H1 (cell line): ENCODE measurements at regions not wholly inside any gene's neighbourhood (a gene's known extent, or its start where the extent isn't known, plus 50 kb on each side); places are given as distances from the start of the nearest gene placed in this dataset.
A peak's percentile ranks its signal among the peaks of the same experiment; 100 is the strongest.

Source experiments
- CTCF ChIA-PET: fragments of 300-600 bp; sonication (Branson Sonifier 250); formaldehyde crosslinking; loops from one replicate; lab custom pipeline; 2021; ENCODE audit not compliant: partially characterized antibody; lab: Charles Lee
- POLR2A ChIA-PET: fragments of 300-600 bp; sonication (Branson Sonifier 250); formaldehyde crosslinking; loops from one replicate; lab custom pipeline; 2021; ENCODE audit warnings: inconsistent platforms; ENCODE audit not compliant: partially characterized antibody; lab: Charles Lee
- DNase-seq, 2 experiments: peaks; one replicate each; pipeline versions ENCODE4 v3.0.0 to v3.0.0-alpha.2; 2010 to 2022; ENCODE audit warnings: low spot score in 2 of 2, low read depth in 1 of 2, mixed read lengths in 1 of 2
- FAIRE-seq: peaks from 2 replicates; lab custom pipeline; 2011; peaks lifted over from hg19 to GRCh38; lab: Jason Lieb, UNC
- H2AFZ ChIP-seq: 2 replicates; pipeline ENCODE4 v1.8.1; 2012; ENCODE audit warnings: low read length, inconsistent platforms
- H2AK5ac ChIP-seq: 2 replicates; pipeline ENCODE4 v1.6.1; 2013; ENCODE audit warnings: low read depth, low read length
- H2BK120ac ChIP-seq: replicated peaks from 2 replicates; pipeline ENCODE3; 2013; ENCODE audit warnings: low read depth, low read length, inconsistent platforms
- H2BK12ac ChIP-seq: 2 replicates; pipeline ENCODE4 v1.6.1; 2013; ENCODE audit warnings: low read depth, low read length
- H2BK15ac ChIP-seq: 2 replicates; pipeline ENCODE4 v1.6.1; 2013; ENCODE audit warnings: low read length
- H2BK20ac ChIP-seq: 2 replicates; pipeline ENCODE4 v1.6.1; 2013; ENCODE audit warnings: low read length
- H2BK5ac ChIP-seq: 2 replicates; pipeline ENCODE4 v1.6.1; 2013; ENCODE audit warnings: low read depth, low read length
- H3K14ac ChIP-seq: 2 replicates; pipeline ENCODE4 v1.6.1; 2013; ENCODE audit warnings: inconsistent platforms; ENCODE audit not compliant: insufficient read length
- H3K18ac ChIP-seq: 2 replicates; pipeline ENCODE4 v1.6.1; 2013; ENCODE audit warnings: low read length; ENCODE audit errors: extremely low read depth
- H3K23ac ChIP-seq: 2 replicates; pipeline ENCODE4 v1.6.1; 2013; ENCODE audit warnings: inconsistent platforms; ENCODE audit not compliant: insufficient read length
- H3K23me2 ChIP-seq: 2 replicates; pipeline ENCODE4 v1.6.1; 2013; ENCODE audit warnings: low read depth, low read length
- H3K27ac ChIP-seq: 2 replicates; pipeline ENCODE4 v1.6.1; 2011; ENCODE audit warnings: low read depth, low read length, inconsistent platforms
- H3K27me3 ChIP-seq, 4 experiments: replicated peaks in 1 of 4; 1 replicate in 1 of 4; 2 replicates in 3 of 4; pipeline versions ENCODE4 v1.6.1 to v1.8.1; 2011 to 2013; ENCODE audit warnings: low read length in 3 of 4, mild to moderate bottlenecking in 3 of 4, inconsistent platforms in 2 of 4, mixed read lengths in 2 of 4, moderate library complexity in 1 of 4; ENCODE audit not compliant: control insufficient read depth in 3 of 4, insufficient read depth in 3 of 4; ENCODE audit errors: extremely low read depth in 1 of 4
- H3K36me3 ChIP-seq, 4 experiments: 2 replicates each; pipeline versions ENCODE4 v1.6.1 to v1.8.1; 2011 to 2013; ENCODE audit warnings: mild to moderate bottlenecking in 4 of 4, low read length in 3 of 4, moderate library complexity in 2 of 4, control low read depth in 1 of 4, inconsistent platforms in 1 of 4; ENCODE audit not compliant: insufficient read depth in 4 of 4, control insufficient read depth in 2 of 4
- H3K4ac ChIP-seq: replicated peaks from 2 replicates; pipeline ENCODE3; 2013; ENCODE audit warnings: low read length, low read depth, mixed read lengths, inconsistent platforms; ENCODE audit not compliant: insufficient read length
- H3K4me1 ChIP-seq, 4 experiments: replicated peaks in 1 of 4; 1 replicate in 1 of 4; 2 replicates in 3 of 4; pipeline versions ENCODE4 v1.6.1 to v1.8.1; 2011 to 2013; ENCODE audit warnings: low read length in 3 of 4, inconsistent platforms in 2 of 4, mixed read lengths in 1 of 4; ENCODE audit not compliant: insufficient read depth in 4 of 4, control insufficient read depth in 3 of 4
- H3K4me2 ChIP-seq, 2 experiments: 2 replicates each; pipeline versions ENCODE4 v1.6.1 to v1.8.1; 2011 to 2013; ENCODE audit warnings: low read depth in 2 of 2, low read length in 2 of 2, control low read depth in 1 of 2, inconsistent platforms in 1 of 2, mild to moderate bottlenecking in 1 of 2; ENCODE audit not compliant: insufficient read depth in 1 of 2
- H3K4me3 ChIP-seq, 4 experiments: fragments of 200-600, 300-600 bp in 1 of 4; sonication (generic), shearing (Covaris generic), sonication (Bioruptor Twin) in 1 of 4; 2 replicates each; pipeline versions ENCODE4 v1.5.1 to v1.8.1; 2011 to 2016; ENCODE audit warnings: low read length in 4 of 4, low read depth in 3 of 4, control low read depth in 2 of 4, inconsistent platforms in 2 of 4, mild to moderate bottlenecking in 2 of 4, mixed read lengths in 1 of 4, moderate library complexity in 1 of 4; ENCODE audit not compliant: insufficient read depth in 2 of 4; ENCODE audit errors: extremely low read depth in 1 of 4
- H3K56ac ChIP-seq: replicated peaks from 2 replicates; pipeline ENCODE3; 2013; ENCODE audit warnings: low read depth, mild to moderate bottlenecking, mixed read lengths, low read length, inconsistent platforms; ENCODE audit not compliant: insufficient read length
- H3K79me1 ChIP-seq: 2 replicates; pipeline ENCODE4 v1.6.1; 2013; ENCODE audit warnings: low read depth, low read length, control low read depth
- H3K79me2 ChIP-seq, 2 experiments: 2 replicates each; pipeline versions ENCODE4 v1.6.1 to v1.8.1; 2012 to 2013; ENCODE audit warnings: low read length in 2 of 2, mild to moderate bottlenecking in 2 of 2, inconsistent platforms in 1 of 2; ENCODE audit not compliant: insufficient read depth in 2 of 2, control insufficient read depth in 1 of 2
- H3K9ac ChIP-seq, 4 experiments: replicated peaks in 1 of 4; 1 replicate in 1 of 4; 2 replicates in 3 of 4; pipeline versions ENCODE4 v1.6.1 to v1.8.1; 2011 to 2013; ENCODE audit warnings: low read depth in 3 of 4, low read length in 3 of 4, control low read depth in 2 of 4, mild to moderate bottlenecking in 2 of 4, moderate library complexity in 2 of 4, inconsistent platforms in 1 of 4; ENCODE audit errors: extremely low read depth in 1 of 4
- H3K9me3 ChIP-seq, 2 experiments: 2 replicates each; pipeline versions ENCODE4 v1.6.1 to v1.8.1; 2012 to 2013; ENCODE audit warnings: mild to moderate bottlenecking in 2 of 2, moderate library complexity in 2 of 2, control low read depth in 1 of 2, inconsistent platforms in 1 of 2, low read depth in 1 of 2, low read length in 1 of 2, mixed read lengths in 1 of 2; ENCODE audit not compliant: insufficient read depth in 2 of 2
- H4K20me1 ChIP-seq, 2 experiments: replicated peaks in 1 of 2; 2 replicates each; pipeline versions ENCODE3 to v1.8.1; 2011 to 2013; ENCODE audit warnings: inconsistent platforms in 2 of 2, low read length in 2 of 2, mild to moderate bottlenecking in 1 of 2; ENCODE audit not compliant: insufficient read depth in 2 of 2, control insufficient read depth in 1 of 2
- H4K5ac ChIP-seq: 2 replicates; pipeline ENCODE4 v1.6.1; 2013; ENCODE audit warnings: low read length, low read depth, mixed read lengths, inconsistent platforms; ENCODE audit not compliant: insufficient read length
- H4K8ac ChIP-seq: 2 replicates; pipeline ENCODE4 v1.8.0; 2013; ENCODE audit warnings: mild to moderate bottlenecking, moderate library complexity, low read length, inconsistent platforms; ENCODE audit not compliant: insufficient read depth; ENCODE audit errors: extremely low read depth
- H4K91ac ChIP-seq: replicated peaks from 2 replicates; pipeline ENCODE3; 2013; ENCODE audit warnings: low read length, mixed read lengths, inconsistent platforms; ENCODE audit not compliant: insufficient read length
- FOSL1 ChIP-seq: IDR thresholded peaks from 2 replicates; pipeline ENCODE4 v1.6.1; 2011; ENCODE audit warnings: mild to moderate bottlenecking, low read depth, low read length, moderate library complexity; ENCODE audit not compliant: insufficient read depth
- HDAC6 ChIP-seq: IDR thresholded peaks from one replicate; pipeline ENCODE4 v1.7.1; 2012; ENCODE audit warnings: low read depth, mild to moderate bottlenecking, inconsistent platforms, low read length, moderate library complexity
- JUN ChIP-seq: IDR thresholded peaks from 2 replicates; pipeline ENCODE4 v1.6.1; 2011; ENCODE audit warnings: low read depth, mild to moderate bottlenecking, improper control_type of control experiment, low read length
- MAFK ChIP-seq: IDR thresholded peaks from 2 replicates; pipeline ENCODE4 v1.6.1; 2012; ENCODE audit warnings: low read depth, mild to moderate bottlenecking, improper control_type of control experiment, low read length
- TAF1 ChIP-seq: IDR thresholded peaks from 2 replicates; pipeline ENCODE4 v1.6.1; 2011; ENCODE audit warnings: mild to moderate bottlenecking, low read depth, low read length
- TBP ChIP-seq: IDR thresholded peaks from 2 replicates; pipeline ENCODE4 v1.6.1; 2011; ENCODE audit warnings: low read depth, low read length, improper control_type of control experiment
- TCF12 ChIP-seq: IDR thresholded peaks from 2 replicates; pipeline ENCODE4 v1.6.1; 2011; ENCODE audit warnings: low read depth, mild to moderate bottlenecking, low read length
- TEAD4 ChIP-seq: IDR thresholded peaks from 2 replicates; pipeline ENCODE4 v1.6.1; 2012; ENCODE audit warnings: low read depth, low read length, inconsistent platforms, mixed read lengths
- ZNF274 ChIP-seq: IDR thresholded peaks from 2 replicates; pipeline ENCODE4 v1.7.0; 2012; ENCODE audit warnings: low read length, borderline replicate concordance; ENCODE audit errors: extremely low read depth
- WGBS, 2 experiments: shearing (Covaris generic) in 1 of 2; methylation state at CpG; one replicate each; pipeline versions ENCODE4 v1.1.6 to v1.1.7; 2013 to 2015; ENCODE audit warnings: low lambda C conversion rate in 2 of 2, mixed read lengths in 2 of 2, inconsistent platforms in 1 of 2, low coverage in 1 of 2, missing lambda C conversion rate in 1 of 2; ENCODE audit not compliant: insufficient replicate concordance in 2 of 2, insufficient coverage in 1 of 2, insufficient read length in 1 of 2; ENCODE audit errors: extremely low coverage in 1 of 2, missing lambda C conversion rate in 1 of 2; 5-methylcytosine and 5-hydroxymethylcytosine counted together

GRCh38 chr10:65341323-65341925 is 1584.4 kb upstream of the LRRTM3 start:
- H3K4me3 ChIP-seq = no peak overlapping the region
- no peaks in the 10 kb centered on the region for H3K79me1 ChIP-seq
- 79% methylated on average over 4 of the region's 4 CpGs; no CpG with 5 or more reads in 1 of the 2 experiments for WGBS, 2 experiments
- H3K9me3 ChIP-seq = no peaks in the 10 kb centered on the region
- TF ChIP-seq ZNF274 (no peak), TBP (no peak), HDAC6 (no peak), JUN (no peak), TEAD4 (no peak), TCF12 (no peak), FOSL1 (no peak), MAFK (no peak), TAF1 (no peak)
- H3K4me1 ChIP-seq = no peaks in the 10 kb centered on the region
- no peaks in the 10 kb centered on the region for H3K23me2 ChIP-seq
- no peak overlapping the region for H3K14ac ChIP-seq
- no peak overlapping the region for H3K18ac ChIP-seq
- no peaks in the 10 kb centered on the region for H3K27me3 ChIP-seq
- H3K4ac ChIP-seq = no peak overlapping the region
- ChIA-PET POLR2A (no interaction called here), CTCF (no interaction called here)
- H2AFZ ChIP-seq = peak overlapping the region; percentile 28; the same call in 1 of the 2 replicates
- H3K9ac ChIP-seq = no peak overlapping the region
- H4K91ac ChIP-seq = no peak overlapping the region
- H4K20me1 ChIP-seq = no peaks in the 10 kb centered on the region
- no peak overlapping the region for H2BK20ac ChIP-seq
- no peak overlapping the region for H2BK12ac ChIP-seq
- no peaks in the 10 kb centered on the region for H3K36me3 ChIP-seq
- H3K27ac ChIP-seq = no peak overlapping the region
- FAIRE-seq (no peak), DNase-seq (no peak)
- H4K8ac ChIP-seq = no peak overlapping the region
- H2BK5ac ChIP-seq = no peak overlapping the region
- H2BK15ac ChIP-seq = no peak overlapping the region
- H3K79me2 ChIP-seq = no peaks in the 10 kb centered on the region
- no peak overlapping the region for H2BK120ac ChIP-seq
- H3K23ac ChIP-seq = no peak overlapping the region
- H3K4me2 ChIP-seq = no peak overlapping the region
- H3K56ac ChIP-seq = no peak overlapping the region
- H4K5ac ChIP-seq = no peak overlapping the region
- H2AK5ac ChIP-seq = no peak overlapping the region
